ENCODE measurements at regions not wholly inside any gene's neighbourhood (a gene's known extent, or its start where the extent isn't known, plus 50 kb on each side); places are given as distances from the start of the nearest gene placed in this dataset.

- no peaks in the 10 kb centered on the region for H3K9me3 ChIP-seq
- no peak for TF ChIP-seq CTCF (IDR thresholded peaks at IDR 0.05)
- intact Hi-C loops (cut with DNase I) = no loop called here
- no peaks in the 10 kb centered on the region for H3K36me3 ChIP-seq
- no peak for DNase-seq (ENCODE audit: low spot score in 2 of 2)
- H3K27me3 ChIP-seq = no peaks in the 10 kb centered on the region
- H3K4me1 ChIP-seq = no peaks in the 10 kb centered on the region
- no peak overlapping the region for H3K27ac ChIP-seq
- no peak overlapping the region for H3K4me3 ChIP-seq
Measured at GRCh38 chr11:130600616-130601015, 152.2 kb downstream of the ADAMTS15 start.

DNA sequence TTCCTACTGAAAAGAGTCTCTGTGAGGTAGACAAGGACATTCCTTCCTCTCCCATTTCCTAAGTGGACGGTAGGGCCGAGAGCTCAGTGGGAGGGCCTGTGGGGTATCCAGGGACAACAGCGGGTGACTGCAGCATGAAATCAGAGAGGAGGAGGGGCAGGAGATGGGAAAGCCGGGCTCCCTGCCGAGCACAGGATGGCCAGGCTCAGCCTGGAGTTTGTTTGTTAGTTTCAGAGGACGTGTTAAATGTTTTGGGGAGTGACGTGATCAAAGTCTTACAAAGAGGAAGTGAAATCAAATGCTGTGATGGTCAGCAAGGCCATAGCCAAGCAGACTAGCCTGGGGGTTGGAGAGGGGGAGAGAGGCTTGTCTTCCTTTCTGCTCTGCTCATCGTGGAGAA lies 152.7 kb downstream of the ADAMTS15 start:
- Histone ChIP-seq H3K9me3 (no peaks in the 10 kb centered on the region), H3K36me3 (no peaks in the 10 kb centered on the region), H3K4me3 (no peak overlapping the region), H3K27ac (no peak overlapping the region), H3K27me3 (no peaks in the 10 kb centered on the region), H3K4me1 (no peaks in the 10 kb centered on the region)
- intact Hi-C loops (cut with DNase I) = no loop called here
- DNase-seq (ENCODE audit: low spot score in 2 of 2) = peak in 1 of 2 donors; percentile 79
- TF ChIP-seq CTCF (IDR thresholded peaks at IDR 0.05) = no peak

GRCh38 chr11:130601764-130602460 lies 153.5 kb downstream of the ADAMTS15 start:
- Histone ChIP-seq H3K4me1 (peaks cover 0 to 3% of the 10 kb centered on the region in 2 donors), H3K4me3 (no peak overlapping the region), H3K27ac (peak overlapping the region in 1 of 2 donors; percentile 3), H3K27me3 (no peaks in the 10 kb centered on the region), H3K36me3 (no peaks in the 10 kb centered on the region), H3K9me3 (no peaks in the 10 kb centered on the region)
- DNase-seq (ENCODE audit: low spot score in 2 of 2) = no peak
- intact Hi-C loops (cut with DNase I) = no loop called here
- TF ChIP-seq CTCF (IDR thresholded peaks at IDR 0.05) = no peak

DNA sequence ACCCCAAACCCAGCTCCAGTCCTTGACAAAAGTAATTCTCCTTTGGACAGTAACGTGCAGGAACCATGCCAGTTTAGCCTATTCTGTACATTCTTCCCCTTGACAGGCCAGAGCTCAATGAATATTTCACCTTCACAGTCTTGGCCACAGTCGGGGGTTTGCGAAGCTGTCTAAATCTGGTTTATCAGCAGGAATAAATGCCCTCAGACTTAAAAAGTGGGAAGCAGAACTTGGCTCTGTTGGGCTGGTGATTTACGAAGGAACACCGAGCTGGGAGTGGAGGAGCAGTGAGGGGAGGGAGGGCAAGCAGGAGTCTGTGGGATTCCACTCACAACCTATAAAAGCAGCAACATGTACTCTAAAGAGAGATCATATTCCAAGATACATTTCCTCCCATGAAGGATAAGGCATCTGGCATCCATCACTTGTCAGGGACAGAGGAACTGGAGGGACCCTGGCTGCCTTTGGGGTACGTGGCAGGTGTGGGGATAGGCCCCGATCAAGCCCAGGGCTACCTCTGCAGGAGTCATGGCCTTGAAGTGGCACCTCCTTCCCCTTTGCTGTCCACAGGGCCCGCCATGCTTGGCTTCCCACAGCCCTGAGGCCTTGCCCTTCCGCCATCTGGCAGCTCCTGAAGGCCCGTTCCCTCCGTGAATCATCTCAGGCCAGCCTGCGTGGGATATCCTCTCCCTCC lies 154.3 kb downstream of the ADAMTS15 start:
- H3K4me3 ChIP-seq = no peak overlapping the region
- H3K27ac ChIP-seq = no peak overlapping the region
- intact Hi-C loops (cut with DNase I) = no loop called here
- TF ChIP-seq CTCF (IDR thresholded peaks at IDR 0.05) = no peak
- H3K36me3 ChIP-seq = no peaks in the 10 kb centered on the region
- H3K4me1 ChIP-seq = peaks cover 0 to 3% of the 10 kb centered on the region in 2 donors
- no peaks in the 10 kb centered on the region for H3K27me3 ChIP-seq
- DNase-seq (ENCODE audit: low spot score in 2 of 2) = no peak
- no peaks in the 10 kb centered on the region for H3K9me3 ChIP-seq

DNA sequence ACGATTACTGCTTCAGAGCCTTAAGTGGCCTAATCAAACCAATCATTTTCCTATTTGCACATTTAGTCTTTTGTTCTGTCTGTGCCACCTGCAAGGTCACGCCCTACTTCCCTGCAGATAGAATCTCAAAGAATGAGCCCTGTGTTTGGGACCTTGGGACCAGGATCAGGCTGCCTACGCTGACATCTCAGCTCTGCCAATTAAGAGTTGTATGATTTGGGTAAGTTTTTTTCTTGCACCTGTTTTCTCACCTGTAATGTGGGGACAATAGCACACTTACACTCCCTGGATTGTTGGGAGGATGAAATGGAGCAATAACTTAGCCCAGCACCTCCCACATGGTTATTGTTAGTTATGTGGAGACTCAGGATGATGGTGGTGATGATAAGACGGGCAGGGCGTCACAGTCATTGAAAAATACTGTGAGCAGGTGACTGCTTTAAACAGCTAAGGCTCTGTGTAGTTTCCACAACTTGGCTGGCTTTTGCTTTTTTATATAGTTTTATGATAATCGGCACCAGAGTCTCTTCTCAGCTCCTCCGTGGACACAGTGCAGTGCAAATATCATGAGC lies 155.0 kb downstream of the ADAMTS15 start:
- Histone ChIP-seq H3K27ac (no peak overlapping the region), H3K4me1 (peaks cover 0 to 3% of the 10 kb centered on the region in 2 donors)
- intact Hi-C loops (cut with DNase I) = no loop called here

More for the DNA sequence above, 155.0 kb downstream of the ADAMTS15 start:
- no peaks in the 10 kb centered on the region for H3K9me3 ChIP-seq
- H3K27me3 ChIP-seq = no peaks in the 10 kb centered on the region
- DNase-seq (ENCODE audit: low spot score in 2 of 2) = no peak
- no peaks in the 10 kb centered on the region for H3K36me3 ChIP-seq
- no peak for TF ChIP-seq CTCF (IDR thresholded peaks at IDR 0.05)
- no peak overlapping the region for H3K4me3 ChIP-seq
